HL-60/S4 (cell line): ENCODE measurements at regions not wholly inside any gene's neighbourhood (a gene's known extent, or its start where the extent isn't known, plus 50 kb on each side); places are given as distances from the start of the nearest gene placed in this dataset.

Experiments used
- in situ Hi-C: fragments of 300-500 bp; cut with MboI; formaldehyde crosslinking; loops from 2 replicates; pipeline ENCODE4 v1.14.3; 2022; ENCODE audit warnings: low sequenced_read_pairs

DNA sequence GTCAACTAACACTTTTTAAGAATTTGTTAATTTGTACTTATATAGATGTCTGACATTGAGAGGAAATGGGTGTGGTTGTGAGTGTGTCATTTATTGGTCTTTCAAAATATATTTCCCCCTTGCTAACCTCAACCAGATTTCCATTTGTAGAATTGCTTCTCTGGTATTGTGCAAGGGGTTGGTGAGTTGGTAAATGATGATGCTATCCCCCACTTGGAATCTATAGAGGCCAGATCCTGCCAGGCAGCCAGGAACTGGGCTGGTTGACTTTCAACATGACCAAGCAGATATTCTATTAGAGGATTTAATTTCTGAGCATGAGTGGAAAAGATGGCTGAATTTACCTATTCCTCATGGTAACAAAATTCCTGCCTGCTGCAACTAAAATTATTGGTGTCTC lies 306.6 kb upstream of the KIF2A start:
- in situ Hi-C loops, result no loop called here

DNA sequence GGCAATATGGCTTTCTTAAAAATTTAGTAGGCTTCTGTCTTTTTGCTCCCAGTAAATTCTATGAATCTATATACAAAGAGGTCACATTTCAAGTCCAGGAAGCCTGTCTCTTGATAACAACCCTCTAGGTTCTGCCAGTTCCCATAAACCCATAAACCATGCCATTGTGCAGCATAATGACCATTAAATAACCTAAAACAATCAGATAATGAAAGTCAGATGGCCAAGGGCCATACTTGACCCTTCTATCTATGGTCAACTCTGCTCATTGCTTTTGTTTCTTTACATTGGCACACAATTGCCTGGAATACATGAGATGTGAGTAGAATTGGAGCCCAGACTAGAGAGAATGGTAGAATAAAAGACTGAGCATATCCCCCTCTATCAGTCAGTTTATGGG lies 305.4 kb upstream of the KIF2A start:
- in situ Hi-C loops, result no loop called here

DNA sequence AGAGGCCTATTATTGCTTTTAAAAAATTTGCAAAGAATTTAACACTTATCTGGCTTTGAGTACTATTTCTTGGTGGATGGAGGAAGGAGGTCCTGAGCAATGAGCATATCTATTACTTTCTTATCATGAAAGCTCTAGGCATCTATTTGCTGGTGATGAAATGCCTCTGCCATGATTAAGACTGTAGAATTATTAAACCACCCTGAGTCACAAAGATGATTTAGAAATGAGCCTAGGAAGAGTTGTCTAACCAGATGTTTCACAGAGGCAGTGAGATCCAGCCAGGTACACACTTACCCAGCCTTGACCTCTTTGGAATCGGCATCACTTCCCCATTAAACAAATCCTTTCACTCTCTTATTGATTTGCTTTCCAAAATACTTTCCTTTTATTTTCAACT lies 304.4 kb upstream of the KIF2A start:
- in situ Hi-C loops, result no loop called here

DNA sequence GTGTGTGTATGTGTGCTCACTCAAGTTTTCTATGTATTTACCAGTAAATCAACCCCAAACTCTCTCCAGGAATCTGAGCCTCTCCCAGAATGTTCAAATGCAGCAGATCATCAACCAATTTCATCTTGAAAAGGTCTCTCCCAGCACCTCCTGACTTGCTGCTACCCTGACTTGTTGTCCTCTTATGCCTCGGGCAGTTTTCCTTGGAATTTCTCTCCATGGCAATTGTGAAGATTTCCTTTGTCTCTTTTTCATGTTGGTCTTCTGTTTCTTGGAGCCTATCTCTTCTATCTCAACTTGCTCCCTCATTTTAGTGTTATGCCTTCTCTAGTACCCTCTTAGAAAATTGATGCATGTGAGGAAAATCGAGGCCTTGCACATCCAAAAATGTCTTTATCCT lies 303.6 kb upstream of the KIF2A start:
- in situ Hi-C loops, result no loop called here

DNA sequence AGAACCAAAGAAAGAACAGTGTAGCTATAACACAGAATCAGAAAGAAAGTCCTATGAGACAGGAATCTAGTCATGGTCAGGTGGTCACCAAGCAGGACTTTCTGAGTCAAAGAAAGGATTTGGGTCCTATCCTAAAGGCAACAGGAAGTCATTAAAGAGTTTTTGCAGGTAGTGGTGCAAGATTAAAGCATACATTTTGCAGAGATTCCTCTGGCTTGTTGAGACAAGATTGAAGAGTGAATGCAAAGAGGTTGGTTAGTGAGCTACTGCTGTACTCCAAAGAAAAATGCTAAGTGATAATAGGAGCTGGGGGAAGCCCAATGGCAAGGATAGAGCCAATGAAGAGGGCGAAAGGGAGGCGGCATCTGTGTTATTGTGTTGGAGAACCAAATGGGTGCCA lies 300.5 kb upstream of the KIF2A start:
- in situ Hi-C loops, result no loop called here

DNA sequence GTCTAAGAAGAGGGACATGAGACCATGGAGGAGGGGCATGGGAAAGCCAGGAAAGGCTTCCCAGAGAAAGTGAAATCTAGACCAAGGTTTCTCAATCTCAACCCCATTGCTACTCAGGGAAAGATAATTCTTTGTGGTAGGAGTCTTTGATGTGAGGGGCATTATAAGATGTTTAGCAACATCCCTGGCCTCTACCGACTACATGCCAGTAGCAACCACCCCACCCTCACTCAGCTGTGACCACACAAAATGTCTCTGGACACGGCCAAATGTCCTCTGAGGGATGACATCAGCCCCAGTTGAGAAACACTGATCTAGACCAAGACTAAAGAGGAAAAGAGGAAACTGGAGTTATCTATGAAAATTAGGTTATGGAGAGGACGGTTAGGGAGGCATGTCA lies 298.5 kb upstream of the KIF2A start:
- in situ Hi-C loops, result no loop called here

DNA sequence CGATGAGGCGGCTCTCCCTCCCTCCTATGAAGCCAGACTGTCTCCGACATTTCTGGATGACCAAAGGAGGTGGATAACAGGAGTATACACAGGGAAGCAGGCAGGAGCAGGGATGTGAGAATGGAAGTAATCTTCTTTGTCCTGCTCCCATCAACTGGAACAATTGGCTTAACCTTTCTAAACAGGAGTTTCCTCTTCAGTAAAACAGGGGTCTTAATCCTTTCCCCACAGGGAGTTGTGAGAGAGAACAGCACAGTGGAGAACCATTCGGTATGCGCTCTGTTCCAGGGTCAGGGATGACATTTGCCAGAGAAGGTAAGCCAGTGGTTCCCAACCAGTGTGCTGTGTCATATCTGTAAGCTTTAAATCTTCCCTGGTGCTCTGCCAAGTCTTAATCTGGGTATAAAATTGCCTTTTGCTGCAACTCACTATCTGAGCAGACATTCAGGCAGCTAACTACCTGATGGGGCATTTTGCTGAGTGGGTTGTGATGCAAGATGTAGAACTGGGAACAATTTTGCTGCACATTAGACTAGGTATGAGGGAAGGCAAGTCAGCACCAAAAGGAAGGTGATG lies 294.8 kb upstream of the KIF2A start:
- in situ Hi-C loops, result no loop called here

DNA sequence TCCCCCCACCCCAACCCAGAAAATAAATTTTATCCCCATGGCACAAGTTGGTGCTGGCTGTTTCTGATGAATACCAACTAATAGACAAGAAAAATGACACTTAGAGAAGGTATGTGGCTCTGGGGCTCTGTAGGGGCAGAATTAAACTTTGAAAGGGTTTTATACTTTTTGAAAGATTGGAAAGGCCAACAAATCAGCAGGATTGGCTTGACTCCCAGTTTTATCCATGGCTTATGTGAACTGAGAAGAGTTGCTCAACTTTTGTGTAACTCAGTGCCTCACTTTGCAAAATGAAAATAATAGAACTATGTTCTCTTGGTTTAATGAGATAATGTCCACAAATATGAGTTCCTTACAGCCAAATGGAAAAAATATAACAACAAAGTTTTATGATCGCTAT lies 288.9 kb upstream of the KIF2A start:
- in situ Hi-C loops, result no loop called here

DNA sequence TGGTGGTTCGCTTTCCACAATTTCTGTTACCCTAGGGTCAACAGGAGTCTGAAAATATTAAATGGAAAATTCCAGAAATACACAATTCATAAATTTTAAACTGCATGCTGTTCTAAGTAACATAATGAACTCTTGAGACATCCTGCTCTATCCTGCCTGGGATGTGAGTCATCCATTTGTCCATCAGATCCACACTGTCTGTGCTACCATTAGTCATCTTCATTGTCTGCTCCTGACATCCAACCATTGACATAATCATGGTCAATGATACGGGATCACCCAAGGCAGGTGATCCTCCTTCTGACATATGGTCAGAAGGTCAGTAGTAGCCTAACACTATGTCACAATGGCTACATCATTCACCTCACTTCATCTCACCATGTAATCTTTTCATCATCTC lies 276.7 kb upstream of the KIF2A start:
- in situ Hi-C loops, result no loop called here

DNA sequence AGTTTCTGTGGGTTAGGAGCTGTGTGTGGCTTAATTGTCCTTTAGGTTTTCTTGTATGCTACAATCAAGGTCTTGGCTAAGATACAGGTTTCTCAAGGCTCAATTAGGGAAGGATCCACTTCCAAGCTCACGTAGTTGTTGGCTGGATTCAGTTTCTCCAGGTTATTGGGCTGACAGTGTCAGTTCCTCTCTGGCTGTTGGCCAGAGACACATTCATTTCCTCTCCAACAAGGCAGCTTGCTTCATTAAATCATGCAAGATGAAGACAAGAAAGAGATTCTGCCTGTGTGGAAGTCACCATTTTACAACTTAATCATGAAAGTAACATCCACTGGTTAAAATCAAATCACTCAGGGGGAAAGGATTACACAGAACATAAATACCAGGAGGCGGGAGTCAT lies 275.7 kb upstream of the KIF2A start:
- in situ Hi-C loops, result no loop called here

DNA sequence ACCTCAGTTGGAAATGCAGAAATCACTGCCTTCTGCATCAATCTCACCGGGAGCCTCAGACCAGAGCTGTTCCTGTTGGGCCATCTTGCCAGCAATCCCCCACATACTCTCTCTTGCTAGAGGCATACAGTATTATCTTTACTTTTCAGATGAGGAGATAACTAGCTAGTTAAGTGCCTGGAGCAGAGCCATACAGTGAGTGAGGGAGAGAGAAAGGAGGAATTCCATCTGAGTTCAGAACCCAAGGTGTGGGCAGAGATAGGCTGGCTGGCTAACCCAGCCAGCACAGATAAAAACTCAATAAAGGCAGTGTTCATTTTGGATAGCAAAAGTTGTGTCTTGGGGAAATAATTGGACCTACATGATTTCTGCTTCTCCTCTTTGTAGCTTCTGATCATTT lies 268.0 kb upstream of the KIF2A start:
- in situ Hi-C loops, result no loop called here

DNA sequence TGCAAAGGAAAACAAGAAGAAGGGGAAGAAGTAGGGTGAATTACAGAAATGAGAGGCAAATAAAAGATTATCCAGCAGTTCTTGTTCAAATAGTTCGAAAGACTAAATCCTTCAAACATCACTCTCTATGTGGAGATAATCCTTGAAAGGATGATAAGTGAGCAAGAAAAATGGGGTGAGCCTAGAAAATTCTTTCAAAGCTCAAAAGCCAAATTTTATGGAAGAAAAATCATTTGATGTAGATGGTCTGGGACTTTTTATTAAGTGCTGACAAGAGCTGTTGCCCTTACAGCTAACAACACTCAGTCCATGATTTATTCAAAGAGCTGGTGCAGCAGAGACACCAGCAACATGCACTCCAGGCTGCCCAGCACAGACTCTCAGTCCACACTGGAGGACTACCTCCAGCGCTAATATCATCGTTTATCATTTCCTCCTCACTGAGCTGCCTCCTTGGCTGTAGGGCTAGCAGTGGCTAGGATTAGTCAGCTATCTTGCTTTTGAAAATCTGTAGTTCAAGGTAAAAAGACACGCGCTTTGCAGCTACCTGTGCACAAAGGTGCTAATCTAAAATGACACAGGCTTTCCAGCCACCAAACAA lies 264.8 kb upstream of the KIF2A start:
- in situ Hi-C loops, result no loop called here

DNA sequence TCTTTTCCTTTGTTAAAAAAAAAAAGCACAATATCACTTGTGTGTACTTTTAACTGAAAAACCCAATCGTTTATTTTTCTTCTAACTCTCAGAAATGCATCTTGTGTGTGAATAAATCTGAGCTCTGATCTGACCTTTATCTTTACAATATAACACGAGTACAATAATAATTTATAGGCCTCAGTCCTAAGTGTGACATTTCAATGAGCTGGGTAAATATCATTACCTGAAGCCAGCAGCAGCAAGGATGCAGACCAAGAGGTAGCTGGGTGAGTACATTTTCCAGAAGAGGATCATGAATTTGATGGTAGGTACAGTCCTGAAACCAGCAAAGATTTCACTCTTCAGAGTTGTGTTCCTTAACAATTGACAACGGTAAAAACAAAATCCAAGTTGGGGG lies 264.0 kb upstream of the KIF2A start:
- in situ Hi-C loops, result no loop called here

DNA sequence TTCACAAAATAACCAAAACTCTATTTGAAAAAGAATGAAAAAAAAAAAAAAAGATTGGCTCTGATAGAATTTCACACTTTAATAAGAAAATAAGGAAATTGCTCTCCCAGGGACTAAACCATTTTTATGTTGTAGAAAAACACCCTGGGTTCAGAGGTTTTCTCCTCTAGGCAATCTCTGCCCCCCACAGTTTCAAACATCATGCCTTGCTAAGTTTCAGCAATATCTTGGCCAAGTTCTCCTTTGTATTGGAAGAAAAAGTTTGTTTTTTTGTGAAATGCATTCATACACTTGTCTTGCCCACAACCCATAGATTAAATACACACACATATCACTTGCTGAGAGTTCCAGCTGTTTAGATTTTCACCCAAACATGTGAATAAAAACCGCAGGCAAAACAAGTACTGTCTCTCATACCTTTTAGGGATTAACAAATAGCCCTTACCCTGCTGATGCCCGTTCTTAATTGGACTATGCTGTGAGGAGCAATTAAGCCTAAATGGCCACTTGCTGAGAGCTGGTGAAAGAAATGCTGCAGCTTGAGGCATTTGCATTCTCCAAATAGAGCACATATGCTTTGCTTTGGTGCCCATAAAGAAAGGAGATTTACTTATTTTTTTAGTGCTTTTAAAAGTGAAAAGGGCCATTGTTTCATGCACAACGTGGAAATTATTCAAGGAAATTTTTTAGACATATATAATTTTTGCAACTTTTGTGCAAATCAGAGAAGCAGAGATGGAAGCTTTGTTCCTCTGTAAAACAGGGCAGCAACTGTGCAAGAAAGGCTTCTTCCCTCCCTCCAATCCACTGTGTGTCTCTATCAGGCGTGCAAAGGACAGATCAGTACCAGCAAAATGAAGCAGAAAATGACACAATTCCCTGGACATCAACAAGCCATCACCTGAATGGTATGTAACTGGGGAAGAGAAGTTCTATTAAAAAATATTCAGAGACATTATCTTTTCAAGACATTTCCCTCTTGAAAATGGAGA lies 262.4 kb upstream of the KIF2A start:
- in situ Hi-C loops, result no loop called here

DNA sequence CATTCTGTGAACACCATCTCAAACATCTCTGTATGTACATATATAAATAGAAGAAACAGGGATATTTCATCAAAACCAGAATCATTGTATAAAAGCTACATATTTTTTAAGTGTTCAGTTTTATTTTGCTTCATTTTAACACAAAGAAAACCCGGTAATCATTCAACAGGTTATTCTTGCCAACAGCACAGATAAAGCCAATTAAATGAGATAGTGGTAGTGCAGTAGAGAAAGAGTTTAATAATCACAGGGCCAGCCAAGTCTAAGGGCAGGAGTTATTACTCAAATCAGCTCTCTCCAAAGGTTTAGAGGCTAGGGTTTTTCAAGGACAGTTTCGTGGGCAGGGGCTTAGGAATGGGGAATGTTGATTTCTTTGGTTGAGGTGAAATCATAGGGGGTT lies 261.0 kb upstream of the KIF2A start:
- in situ Hi-C loops, result no loop called here

DNA sequence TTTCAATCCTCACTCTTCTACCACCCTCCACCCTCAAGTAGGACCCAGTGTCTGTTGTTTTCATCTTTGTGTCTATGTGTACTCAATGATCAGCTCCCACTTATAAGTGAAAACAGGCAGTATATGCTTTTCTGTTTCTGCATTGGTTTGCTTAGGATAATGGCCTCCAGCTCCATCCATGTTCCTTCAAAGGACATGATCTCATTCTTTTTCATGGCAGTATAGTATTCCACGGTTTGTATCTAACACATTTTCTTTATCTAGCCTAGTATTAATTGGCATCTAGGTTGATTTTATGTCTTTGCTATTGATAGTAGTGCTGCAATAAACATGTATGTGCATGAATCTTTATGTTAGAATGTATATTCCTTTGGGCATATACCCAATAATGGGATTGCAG lies 259.8 kb upstream of the KIF2A start:
- in situ Hi-C loops, result no loop called here

DNA sequence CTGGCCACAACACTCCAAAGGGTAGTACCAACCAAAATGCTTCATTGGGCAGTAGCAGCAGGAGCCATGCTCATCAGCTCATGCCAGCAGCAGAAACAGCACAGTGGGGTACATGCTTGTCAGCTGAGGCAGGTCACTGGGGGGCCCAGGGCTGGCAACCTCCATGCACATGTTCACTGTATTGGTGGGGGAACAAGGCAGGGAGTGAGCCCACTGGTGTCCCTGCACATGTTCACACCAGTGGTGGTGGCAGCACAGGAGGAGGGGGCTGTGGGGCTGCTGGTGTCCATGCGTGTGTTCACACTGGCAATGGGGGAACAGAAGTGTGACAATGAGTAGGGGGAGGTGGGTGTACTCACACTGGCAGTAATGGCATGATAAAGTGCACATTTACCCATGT lies 254.3 kb upstream of the KIF2A start:
- in situ Hi-C loops, result no loop called here

DNA sequence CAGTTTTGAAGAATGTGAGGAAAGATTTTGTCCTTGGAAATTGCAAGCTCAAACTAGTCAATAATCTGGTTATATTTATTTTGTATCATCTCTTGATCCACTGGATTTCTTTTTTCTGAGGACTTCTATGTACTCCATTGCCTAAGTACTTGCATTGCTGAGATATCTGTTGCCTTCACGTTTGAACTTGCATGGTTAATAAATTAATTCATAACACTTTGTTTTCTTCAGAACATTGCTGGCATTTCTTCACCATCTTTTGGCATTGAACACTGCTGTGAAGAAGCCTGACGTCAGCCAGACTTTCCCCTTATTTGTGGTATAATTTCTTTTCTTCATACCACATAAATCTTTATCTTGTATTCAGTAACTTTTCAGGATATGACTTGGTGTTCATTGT lies 246.0 kb upstream of the KIF2A start:
- in situ Hi-C loops, result no loop called here

DNA sequence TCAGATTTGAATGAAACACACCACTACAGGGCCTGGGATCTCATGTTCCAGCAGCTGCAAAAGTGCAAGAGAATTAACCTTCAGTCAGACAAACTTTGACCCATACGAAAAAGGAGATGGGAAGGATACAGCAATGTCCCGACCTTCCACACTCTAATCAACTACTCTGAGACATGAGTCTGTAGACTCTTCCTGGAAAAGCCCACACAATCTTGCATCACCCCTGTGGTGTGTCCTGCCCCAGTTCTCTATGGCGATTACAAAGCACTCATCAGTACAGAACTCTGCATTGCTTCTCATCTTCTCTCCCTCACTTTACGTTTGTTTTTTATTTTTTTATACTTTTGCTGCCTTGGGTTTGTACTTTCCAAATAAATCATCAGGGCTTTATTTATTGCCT lies 241.0 kb upstream of the KIF2A start:
- in situ Hi-C loops, result no loop called here

DNA sequence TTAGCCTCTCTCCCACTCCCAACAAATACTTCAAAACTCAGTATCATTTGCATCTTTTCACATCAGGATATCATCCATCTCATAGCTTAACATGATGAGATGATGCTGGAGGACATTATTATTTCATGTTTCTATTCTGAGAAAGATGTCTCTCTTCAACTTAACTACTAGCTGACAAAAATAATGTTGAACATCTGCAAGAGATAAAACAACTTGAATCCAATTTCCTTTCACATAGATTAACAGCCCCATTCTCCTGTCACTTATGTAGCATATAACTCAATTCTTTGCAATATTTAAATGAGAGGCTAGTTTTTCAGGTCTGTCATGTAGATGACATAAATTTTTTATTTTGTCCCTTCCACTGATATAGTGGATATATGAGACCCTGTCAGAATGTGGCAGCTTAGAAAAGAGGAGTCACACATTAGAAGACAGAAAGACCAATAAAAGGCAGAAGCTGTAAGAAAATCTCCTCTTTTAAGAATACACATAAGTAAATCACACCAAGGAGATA lies 239.2 kb upstream of the KIF2A start:
- in situ Hi-C loops, result no loop called here

DNA sequence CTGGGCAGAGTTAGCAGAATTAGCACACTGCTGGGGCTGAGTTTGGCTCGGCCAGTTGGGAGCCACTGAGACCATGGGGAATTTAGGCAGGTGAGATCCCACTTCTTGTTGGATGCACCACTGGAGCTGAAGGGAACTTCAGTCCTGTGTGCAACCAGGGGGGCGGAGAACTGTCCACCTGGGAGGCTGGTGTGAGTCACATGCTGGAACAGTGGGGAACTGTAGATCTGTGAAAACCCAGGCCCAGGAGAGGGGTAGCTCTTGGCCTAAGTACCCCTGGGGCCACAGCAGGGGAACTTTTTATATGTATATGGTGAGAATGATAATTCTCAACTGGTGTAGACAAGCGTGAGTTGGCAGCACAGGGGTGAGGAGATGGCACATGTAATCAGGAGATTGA lies 237.5 kb upstream of the KIF2A start:
- in situ Hi-C loops, result no loop called here

DNA sequence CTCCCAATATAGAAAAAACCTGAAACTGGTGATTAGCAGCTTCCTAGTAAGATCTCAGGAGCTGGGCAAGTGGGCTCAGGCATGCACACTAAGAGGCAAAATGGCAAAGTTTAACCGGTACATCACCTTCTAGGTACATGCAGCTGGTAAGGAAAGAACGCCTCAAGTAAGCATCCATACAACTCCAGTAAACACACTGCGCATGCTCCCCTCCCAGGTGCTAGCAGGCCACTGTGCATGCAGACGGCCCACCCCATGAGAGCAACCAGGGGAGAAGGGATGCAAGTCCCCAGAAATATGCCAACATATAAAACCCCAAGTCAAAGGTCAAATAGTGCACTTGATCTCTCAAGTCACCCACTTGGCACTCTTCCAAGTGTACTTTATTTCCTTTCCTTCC lies 228.6 kb upstream of the KIF2A start:
- in situ Hi-C loops, result no loop called here
